ENCODE measurements at regions not wholly inside any gene's neighbourhood (a gene's known extent, or its start where the extent isn't known, plus 50 kb on each side); places are given as distances from the start of the nearest gene placed in this dataset.

- TF ChIP-seq CTCF (IDR thresholded peaks at IDR 0.05) (no peak), ZFX (IDR thresholded peaks at IDR 0.05; ENCODE audit: borderline replicate concordance) (no peak)
- H3K27ac ChIP-seq = no peak overlapping the region
These were observed 368.5 kb downstream of the GPM6A start for GRCh38 chr4:175443547-175443946.

- H3K27ac ChIP-seq = no peak overlapping the region
- TF ChIP-seq CTCF (IDR thresholded peaks at IDR 0.05) = no peak
- no peak for TF ChIP-seq ZFX (IDR thresholded peaks at IDR 0.05; ENCODE audit: borderline replicate concordance)
These were observed 367.6 kb downstream of the GPM6A start for GRCh38 chr4:175444512-175444911.

- no peak overlapping the region for H3K27ac ChIP-seq
- TF ChIP-seq CTCF (IDR thresholded peaks at IDR 0.05) = no peak
- TF ChIP-seq ZFX (IDR thresholded peaks at IDR 0.05; ENCODE audit: borderline replicate concordance) = no peak
These were observed 365.0 kb downstream of the GPM6A start for GRCh38 chr4:175447016-175447415.

- no peak overlapping the region for H3K27ac ChIP-seq
- TF ChIP-seq ZFX (IDR thresholded peaks at IDR 0.05; ENCODE audit: borderline replicate concordance) (no peak), CTCF (IDR thresholded peaks at IDR 0.05) (no peak)
These were observed 361.6 kb downstream of the GPM6A start for GRCh38 chr4:175450446-175450845.

- no peak for TF ChIP-seq ZFX (IDR thresholded peaks at IDR 0.05; ENCODE audit: borderline replicate concordance)
- TF ChIP-seq CTCF (IDR thresholded peaks at IDR 0.05) = no peak
These were observed 360.7 kb downstream of the GPM6A start for GRCh38 chr4:175451238-175451965.

GRCh38 chr4:175453456-175453855, 358.6 kb downstream of the GPM6A start:
- no peak overlapping the region for H3K27ac ChIP-seq
- TF ChIP-seq CTCF (IDR thresholded peaks at IDR 0.05) = no peak
- TF ChIP-seq ZFX (IDR thresholded peaks at IDR 0.05; ENCODE audit: borderline replicate concordance) = no peak

More at GRCh38 chr4:175451238-175451965, 360.7 kb downstream of the GPM6A start:
- no peak overlapping the region for H3K27ac ChIP-seq

- TF ChIP-seq ZFX (IDR thresholded peaks at IDR 0.05; ENCODE audit: borderline replicate concordance) = no peak
- no peak for TF ChIP-seq CTCF (IDR thresholded peaks at IDR 0.05)
- H3K27ac ChIP-seq = no peak overlapping the region
These were observed 355.9 kb downstream of the GPM6A start for GRCh38 chr4:175456131-175456530.

Measured in 22Rv1 (cell line).